ENCODE measurements at regions not wholly inside any gene's neighbourhood (a gene's known extent, or its start where the extent isn't known, plus 50 kb on each side); places are given as distances from the start of the nearest gene placed in this dataset.
A peak's percentile ranks its signal among the peaks of the same experiment; 100 is the strongest.
"Not testable (repeated sequence)": the region's sequence is repeated elsewhere in the genome, so short reads cannot be mapped to it uniquely, and the experiment has no call there.

DNA sequence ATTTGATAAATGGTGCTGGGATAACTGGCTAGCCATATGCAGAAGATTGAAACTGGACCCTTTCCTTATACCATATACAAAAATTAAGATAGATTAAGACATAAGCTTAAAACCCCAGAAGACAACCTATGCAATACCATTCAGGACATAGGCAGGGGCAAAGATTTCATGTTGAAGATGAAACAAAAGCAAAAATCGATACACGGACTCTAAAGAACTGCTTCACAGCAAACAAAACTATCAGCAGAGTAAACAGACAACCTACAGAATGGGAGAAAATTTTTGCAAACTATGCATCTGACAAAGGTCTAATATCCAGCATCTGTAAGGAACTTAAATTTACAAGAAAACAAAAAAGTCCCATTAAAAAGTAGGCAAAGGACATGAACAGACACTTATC, 255.9 kb downstream of the TINAG start:
- DNase-seq (ENCODE audit: low read depth in 2 of 2): not testable (repeated sequence)

DNA sequence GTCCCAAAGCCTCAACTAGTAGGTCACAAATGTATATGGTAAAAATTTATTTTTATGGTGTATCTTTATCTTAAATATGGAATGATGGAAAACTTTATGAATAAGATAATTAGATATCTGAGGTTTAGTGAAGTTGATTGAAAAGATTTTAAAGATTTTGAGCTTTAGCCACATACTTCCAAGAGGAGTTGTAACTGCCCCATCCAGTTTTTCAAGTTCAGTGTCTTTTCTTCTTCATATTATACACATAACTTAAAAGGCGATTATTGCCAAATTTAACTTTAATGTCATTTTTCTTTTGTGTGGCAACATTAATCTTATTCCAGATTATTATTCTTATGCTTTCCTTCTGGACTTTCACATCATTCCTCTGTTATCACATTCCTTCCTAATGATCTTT, 266.4 kb downstream of the TINAG start:
- DNase-seq (ENCODE audit: low read depth in 2 of 2): no peak

DNA sequence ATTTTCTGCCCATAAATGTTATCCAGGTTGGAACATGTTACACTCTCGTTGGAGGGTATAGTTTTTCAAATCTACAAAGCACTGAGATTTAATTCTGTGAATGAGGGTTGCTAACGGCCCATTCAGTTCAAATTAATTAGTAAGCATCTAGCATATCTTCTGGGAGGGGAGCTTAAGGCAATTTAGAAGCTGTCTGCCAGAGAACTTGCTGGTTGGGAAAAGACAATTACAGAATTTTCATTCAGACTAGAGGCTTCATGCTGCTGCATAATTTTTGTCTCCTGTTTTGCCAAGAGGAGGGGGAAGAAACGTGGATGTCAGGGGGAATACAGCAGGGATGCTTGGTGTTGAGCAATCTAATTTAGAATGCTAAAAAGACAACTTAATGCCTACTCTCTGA, 268.3 kb upstream of the FAM83B start:
- DNase-seq (ENCODE audit: low read depth in 2 of 2): no peak

DNA sequence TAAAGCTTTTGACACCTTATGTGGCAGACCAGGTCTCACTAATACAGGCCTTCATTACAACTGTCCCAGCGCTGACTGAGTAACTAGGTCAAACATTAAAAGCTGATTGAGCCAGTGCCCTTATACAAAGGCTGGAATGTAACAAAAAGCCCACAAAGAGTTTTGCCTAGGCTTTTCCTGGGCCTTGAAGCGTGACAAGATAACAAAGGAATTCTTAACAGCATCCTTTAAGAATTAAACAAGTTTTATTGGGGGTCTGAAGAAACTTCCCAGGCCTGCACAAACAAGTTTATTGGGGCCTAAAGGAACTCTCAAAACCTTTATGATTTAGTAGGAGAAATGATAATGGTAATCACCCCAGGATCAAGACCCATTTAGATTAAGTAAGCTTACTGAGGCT, 267.6 kb upstream of the FAM83B start:
- DNase-seq (ENCODE audit: low read depth in 2 of 2): no peak

DNA sequence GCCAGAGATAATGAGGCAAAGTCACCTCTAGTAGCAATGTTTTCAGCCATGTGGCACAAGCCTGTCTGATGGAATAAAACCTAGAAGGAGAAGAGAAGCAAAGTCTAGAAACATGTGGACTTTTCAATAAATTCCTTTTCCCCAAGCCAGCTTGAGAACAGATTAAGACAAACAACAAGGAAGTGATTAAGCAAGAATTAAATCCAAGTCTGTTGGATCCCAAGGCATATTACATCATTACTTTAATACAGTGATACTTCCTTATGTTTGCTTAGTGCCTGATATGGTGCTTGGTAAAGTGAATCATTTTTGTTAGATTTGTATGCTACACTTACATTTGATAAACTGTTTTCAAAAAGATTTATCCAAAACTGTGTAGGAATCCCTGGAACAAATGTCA, 260.3 kb upstream of the FAM83B start:
- DNase-seq (ENCODE audit: low read depth in 2 of 2): peak in 1 of 2 experiments; percentile 12

DNA sequence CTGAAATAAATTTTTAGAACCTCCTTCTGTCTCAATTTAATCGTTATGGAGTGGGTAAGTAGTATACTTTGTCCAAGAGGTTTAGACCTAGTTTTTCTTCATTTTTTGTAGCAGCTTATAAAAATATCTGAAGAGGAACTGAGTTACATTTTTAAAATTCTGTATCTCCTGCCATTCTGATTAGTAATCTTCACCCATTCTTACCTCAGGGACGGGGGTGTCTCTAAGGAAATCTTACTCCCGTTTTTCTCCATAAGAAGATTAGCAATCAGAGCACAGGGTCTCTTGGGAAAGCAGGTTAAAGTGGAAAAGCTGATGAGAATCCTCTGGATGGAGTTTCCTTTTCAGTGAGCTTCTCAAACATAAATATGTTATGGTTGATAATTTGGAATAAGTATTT, 259.3 kb upstream of the FAM83B start:
- DNase-seq (ENCODE audit: low read depth in 2 of 2): no peak

DNA sequence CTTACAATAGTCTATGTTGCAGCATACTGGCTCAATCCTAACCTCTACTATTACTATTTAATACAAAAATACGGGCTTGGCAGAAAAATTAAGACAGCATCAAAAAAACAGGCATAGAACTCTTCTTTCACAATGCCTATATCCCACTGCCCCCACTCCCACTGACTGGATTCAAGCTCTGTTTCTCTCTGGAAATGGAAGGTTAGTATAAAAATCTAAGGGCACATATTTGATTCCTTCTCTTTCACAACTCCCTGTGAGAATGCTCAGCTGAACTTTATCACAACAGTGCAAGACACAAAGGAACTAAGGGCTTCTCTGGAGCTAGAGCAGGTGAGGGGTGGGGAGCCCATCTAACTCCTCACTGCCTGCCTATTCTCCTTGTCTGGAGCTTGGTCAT, 258.4 kb upstream of the FAM83B start:
- no peak for DNase-seq (ENCODE audit: low read depth in 2 of 2)

DNA sequence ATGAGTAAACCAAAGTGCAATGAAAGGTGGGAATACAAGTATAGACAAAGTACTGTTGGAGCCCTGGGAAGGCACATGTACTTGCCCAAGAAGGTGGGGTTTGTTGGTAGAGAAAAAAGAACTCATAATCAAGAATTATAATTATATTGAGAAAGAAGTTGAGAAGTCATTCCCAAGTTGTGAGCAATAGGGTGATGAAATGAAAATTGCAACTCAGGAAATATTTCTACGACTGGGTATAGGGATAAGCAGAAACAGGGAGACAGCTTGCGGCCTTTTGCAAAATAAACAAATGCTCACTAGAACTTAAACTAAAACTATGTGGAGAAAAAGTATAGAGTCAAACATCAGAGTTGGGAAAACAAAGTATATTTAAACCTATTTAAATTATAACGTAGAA, 250.7 kb upstream of the FAM83B start:
- DNase-seq (ENCODE audit: low read depth in 2 of 2): peak; percentile 42 to 44

DNA sequence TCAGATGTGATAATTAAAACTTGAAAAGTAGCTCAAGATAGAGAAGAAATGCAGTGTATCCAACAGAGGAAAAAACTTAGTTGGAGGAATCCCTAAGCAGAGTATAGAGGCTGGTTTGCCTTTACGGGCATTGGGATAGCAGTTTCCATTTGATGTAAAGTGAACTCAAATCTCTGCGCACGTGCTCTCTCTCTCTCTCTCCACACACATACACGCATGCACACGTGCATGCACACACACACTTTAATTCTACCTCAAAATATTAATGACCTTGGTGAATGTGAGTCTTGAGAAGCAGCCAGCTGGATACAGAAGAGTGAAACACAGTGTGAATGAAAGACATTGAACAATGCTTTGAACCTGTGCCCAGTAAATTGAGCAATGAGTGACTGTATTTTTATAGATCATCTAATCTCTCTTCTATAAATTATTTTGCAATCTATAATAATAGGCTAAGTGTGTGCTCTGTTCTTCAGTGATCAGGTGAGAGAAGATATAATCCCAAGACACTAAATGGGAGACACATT, 247.7 kb upstream of the FAM83B start:
- no peak for DNase-seq (ENCODE audit: low read depth in 2 of 2)

DNA sequence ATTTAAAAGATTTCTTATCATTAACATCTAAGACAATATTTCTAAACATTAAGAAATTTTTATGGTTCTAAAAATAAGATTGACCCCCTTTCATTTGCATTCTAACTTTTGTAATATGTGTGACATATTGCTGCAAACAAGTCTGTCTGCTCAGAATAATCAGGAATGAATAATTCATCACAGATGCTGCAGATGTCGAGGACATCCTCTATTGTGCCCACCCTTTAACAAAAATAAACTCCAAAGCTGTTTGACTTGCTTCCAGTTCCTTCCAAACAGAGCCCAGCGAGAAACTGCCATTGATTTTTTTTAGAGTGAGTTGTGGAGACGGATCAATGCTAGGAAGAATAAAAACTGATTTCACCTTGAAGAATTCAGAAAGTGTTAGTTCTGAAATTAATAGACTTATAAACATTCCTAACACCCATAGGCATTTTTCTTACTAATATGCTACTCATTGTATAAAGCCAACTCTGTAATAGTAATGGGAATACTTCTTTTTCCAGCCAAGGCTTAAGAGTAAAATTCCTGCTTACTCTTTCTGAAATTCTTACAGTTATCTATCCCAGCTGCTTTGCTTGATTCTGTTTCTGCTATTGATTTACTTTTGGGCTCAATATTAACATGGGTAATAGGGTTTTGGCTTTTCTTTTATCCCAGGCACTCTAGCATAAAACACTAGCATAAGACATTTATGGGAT, 244.8 kb upstream of the FAM83B start:
- no peak for DNase-seq (ENCODE audit: low read depth in 2 of 2)

DNA sequence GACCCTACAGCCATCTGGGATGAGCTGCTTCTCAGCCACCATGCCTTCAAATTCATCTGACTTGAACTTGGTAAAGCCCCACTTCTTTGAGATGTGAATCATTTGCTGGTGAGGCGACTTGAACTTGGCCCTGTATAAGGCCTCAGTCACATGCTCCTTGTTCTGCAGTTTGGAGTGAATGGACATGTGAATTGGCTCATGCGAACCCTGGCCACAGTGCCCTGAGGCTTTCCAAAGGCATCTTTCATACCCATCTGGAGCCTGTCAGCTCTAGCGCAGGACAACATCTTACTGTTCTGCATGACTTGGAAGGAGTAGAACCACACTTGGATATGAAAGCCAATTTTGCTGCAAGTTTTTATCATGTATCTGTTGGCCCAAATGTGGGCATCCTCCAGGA, 244.0 kb upstream of the FAM83B start:
- DNase-seq (ENCODE audit: low read depth in 2 of 2): no peak

DNA sequence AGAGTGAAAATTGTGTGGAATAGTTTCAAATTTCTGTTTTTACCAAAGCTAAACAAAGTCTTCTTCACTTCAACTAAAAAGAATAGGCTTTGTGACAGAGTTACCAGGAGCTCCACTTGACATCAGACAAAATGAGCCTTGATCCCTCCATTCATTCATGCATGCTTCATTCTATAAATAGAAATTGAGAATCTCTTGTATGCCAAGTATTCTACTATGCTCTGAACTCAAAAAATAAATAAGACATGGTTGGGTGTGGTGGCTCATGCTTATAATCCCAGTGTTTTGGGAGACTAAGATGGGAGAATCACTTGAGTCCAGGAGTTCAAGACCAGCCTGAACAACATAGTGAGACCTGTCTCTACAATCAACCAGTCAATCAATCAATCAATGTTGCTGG, 236.6 kb upstream of the FAM83B start:
- DNase-seq (ENCODE audit: low read depth in 2 of 2): no peak

DNA sequence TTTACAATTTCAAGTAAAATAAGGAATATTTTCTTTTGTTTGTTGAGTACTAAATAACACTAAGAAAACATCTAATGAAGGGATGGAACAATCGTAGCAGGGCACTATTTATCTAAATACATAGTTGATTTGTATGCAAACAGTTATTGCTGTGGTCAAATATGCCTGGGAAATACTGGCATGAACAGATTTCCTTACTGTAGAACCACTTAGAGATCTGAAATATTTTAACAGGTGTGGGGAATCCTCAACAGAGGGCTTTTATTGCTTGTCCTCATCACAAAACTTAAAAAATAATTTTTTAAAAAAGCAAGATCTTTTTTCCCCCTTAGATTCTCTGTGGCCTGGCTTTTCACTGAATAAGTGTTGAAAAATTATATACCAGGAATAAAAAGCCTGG, 233.0 kb upstream of the FAM83B start:
- DNase-seq (ENCODE audit: low read depth in 2 of 2): no peak

DNA sequence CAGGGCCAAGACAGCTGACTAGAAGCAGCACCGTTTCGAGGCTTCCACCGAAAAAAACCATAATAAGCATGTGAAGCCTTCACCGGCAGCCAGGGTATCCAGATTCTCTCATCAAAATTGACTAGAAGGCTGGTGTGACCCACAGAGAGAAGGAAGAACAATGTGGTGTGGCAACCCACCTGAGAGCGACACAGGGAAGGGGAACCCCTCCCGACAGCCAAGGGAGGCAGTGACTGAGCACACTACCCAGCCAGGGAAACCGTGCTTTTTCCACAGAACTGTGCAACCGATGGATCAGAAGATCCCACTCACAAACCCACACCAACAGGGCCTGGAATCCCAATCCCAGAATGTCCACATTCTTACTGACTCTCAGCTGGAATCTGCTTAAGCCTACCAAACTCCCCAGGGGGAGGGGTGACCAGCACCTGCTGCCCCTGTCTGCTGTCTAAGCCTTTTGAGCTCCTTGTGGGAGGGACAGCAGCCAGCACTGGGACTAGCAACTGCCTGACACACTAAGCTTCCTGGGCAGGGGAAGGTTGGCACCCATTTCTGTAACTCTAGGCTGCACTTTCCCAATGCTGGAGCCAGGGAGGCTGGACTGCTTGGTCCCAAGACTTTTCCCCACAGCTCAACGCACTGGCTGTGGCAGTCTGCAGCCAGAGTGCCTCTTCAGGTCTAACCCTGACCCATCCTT, 231.9 kb upstream of the FAM83B start:
- DNase-seq (ENCODE audit: low read depth in 2 of 2): no peak

DNA sequence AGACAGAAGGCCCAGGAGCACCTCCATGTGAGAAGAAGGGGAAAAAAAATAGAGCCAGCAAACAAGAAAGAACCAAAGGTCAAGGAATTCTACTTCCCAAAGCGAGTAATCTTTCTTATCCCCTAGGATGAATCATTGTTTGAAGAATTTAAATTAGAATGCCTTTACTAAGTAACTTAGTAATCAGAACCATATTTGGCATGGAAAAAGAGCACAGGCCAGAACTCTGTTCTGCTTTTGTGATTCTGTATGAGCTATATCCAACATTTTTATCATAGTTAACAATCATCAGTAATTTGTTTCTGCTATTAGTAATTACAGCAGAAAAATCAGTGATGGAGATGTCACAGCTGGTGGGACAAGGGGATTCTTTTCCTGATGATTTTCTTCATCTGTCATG, 228.8 kb upstream of the FAM83B start:
- DNase-seq (ENCODE audit: low read depth in 2 of 2): peak; percentile 83 to 87

DNA sequence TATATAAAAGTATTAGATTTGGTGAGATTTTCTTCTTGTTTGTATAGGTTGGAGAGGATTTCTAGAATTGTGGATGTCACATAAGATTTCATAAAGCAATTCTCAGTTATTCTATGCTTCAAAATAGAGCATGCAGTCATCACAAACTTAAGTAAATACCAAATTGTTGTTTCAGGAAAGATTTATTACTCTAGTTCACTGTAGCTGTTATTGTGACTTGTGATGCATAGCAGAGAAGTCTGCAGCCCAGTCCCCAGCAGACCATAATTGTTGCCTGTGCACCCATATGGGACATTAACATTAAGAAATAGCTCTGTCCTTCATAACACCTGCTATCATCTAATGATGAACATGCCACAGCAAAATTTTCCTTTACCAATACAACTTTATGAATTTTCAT, 228.0 kb upstream of the FAM83B start:
- no peak for DNase-seq (ENCODE audit: low read depth in 2 of 2)

DNA sequence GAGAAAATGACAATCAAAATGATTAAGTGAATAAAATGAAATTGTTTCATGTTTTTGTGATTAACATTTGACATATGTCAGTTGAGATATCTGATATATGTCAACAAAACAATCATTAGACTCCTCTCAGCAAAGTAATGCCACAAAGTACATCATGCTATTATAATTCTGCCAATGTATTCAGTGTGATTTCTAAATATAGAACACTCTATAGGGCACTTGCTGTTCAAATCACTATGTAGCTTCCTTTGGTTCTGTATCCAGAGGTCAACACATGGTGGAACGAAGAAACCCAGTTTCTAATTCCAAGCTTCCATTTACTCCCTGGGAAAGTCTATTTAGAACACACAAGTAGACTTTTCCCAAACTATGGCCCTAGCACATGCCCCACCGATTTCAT, 227.5 kb upstream of the FAM83B start:
- no peak for DNase-seq (ENCODE audit: low read depth in 2 of 2)

DNA sequence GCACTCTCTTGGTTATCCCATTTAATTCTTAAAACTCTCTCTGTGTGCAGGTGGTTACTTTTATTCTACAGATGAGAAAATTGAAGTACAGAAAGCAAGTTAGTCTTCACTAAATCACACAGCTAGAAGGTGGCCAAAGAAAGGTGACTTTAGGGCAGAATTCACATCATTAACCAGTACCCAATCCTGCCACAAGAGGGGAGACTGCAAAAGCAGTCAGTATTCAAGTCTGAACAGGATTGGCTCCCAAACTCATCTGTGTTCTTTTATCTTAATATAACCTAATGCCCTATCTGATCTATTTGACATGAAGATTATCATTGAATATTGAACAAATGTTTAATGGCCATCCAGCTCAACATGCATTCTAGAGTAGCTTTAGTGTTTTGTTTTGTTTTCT, 225.3 kb upstream of the FAM83B start:
- no peak for DNase-seq (ENCODE audit: low read depth in 2 of 2)

DNA sequence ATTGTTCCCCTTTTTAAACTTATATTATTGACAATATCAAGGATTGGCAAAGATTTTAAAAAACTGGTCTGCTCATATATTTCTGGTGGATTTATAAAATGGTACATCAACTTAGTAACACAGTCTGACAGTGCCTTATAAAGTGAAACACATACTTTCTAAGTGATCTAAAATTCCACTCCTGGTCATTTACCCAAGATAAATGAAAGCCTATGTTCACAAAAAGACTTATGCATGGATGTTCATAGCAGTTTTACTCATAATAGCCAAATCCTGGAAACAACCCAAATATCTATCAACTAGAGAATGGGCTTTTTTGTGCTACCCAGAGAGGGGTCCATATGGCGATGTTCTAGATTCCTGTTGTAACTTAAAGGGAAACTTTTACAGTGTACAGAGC, 222.4 kb upstream of the FAM83B start:
- DNase-seq (ENCODE audit: low read depth in 2 of 2): no peak

DNA sequence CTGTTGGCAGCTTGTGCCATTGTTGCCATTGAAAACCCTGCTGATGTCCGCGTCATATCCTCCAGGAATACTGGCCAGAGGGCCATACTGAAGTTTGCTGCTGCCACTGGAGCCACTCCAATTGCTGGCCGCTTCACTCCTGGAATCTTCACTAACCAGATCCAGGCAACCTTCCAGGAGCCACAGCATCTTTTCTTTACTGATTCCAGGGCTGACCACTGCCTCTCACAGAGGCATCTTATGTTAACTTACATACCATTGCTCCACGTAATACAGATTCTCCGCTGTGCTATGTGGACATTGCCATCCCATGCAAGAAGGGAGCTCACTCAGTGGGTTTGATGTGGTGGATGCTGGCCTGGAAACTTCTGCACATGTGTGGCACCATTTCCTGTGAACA, 221.8 kb upstream of the FAM83B start:
- no peak for DNase-seq (ENCODE audit: low read depth in 2 of 2)

DNA sequence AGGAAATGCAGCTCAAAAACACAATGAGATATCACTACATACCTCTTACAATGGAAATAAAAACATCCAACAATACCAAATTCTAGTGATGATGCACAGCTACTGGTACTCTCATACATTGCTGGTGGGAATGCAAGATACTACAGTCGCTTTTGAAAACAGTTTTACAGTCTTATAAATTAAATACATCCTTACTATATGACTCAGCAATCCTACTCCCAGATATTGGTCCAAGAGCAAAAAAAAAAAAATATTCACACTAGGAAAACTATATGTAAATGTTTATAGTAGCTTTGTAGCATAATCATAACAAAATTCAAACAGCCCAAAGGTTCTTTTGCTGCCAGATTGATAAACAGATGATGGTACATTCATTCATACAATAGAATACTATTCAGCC, 217.4 kb upstream of the FAM83B start:
- no peak for DNase-seq (ENCODE audit: low read depth in 2 of 2)

DNA sequence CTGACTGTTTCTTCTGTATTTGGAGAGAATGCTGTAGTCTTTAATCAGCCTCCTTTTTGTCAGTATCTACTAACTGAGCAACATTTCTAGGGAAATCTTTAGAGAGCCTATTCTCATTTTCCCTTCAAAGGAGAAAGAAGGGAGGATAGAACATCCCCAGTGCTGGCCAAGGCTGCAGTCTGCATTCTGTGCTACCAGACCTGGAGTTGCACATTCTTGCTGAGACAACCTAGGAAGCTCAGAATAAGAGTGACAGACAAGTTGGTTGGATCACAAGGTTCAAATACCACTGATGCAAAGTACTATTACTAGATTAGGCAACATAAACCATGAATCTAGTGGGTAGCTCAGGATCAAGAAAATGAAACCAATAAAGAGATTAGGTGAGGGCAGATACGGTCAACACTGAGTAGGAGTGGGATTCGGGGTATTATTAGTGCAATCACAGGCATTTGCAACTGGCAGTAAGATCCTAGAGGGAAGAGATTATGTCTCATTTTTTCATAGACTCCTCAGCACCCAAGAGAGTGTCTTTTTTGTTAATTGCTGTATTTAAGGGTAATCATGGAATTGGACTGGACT, 213.5 kb upstream of the FAM83B start:
- DNase-seq (ENCODE audit: low read depth in 2 of 2): no peak

DNA sequence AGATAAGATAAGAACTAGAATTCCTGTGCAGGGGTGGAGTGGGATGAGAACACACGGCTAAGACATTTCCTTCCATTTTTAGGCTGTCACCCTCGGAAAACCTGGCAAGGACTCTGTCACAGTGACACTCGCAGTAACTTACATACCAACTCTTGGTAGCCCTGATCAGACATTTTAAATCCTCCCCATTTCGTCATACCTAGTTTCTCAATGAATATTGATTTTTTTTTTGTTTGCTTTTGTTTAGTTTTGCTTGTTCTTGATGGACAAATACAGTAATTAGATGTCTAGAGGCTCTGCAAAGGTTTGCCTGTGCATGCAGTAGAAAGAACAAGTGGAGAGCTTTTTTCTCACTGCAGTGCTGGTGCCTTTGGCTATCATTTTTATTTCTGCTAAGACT, 213.0 kb upstream of the FAM83B start:
- DNase-seq (ENCODE audit: low read depth in 2 of 2): no peak

All from fibroblast of skin of left biceps (primary cell).